NCI-H460 (cell line): ENCODE measurements at regions not wholly inside any gene's neighbourhood (a gene's known extent, or its start where the extent isn't known, plus 50 kb on each side); places are given as distances from the start of the nearest gene placed in this dataset.

Experiments used
- DNase-seq: peaks from one replicate; pipeline ENCODE4 v3.0.0-alpha.2; 2016; ENCODE audit warnings: low read depth; ENCODE audit errors: extremely low read depth

DNA sequence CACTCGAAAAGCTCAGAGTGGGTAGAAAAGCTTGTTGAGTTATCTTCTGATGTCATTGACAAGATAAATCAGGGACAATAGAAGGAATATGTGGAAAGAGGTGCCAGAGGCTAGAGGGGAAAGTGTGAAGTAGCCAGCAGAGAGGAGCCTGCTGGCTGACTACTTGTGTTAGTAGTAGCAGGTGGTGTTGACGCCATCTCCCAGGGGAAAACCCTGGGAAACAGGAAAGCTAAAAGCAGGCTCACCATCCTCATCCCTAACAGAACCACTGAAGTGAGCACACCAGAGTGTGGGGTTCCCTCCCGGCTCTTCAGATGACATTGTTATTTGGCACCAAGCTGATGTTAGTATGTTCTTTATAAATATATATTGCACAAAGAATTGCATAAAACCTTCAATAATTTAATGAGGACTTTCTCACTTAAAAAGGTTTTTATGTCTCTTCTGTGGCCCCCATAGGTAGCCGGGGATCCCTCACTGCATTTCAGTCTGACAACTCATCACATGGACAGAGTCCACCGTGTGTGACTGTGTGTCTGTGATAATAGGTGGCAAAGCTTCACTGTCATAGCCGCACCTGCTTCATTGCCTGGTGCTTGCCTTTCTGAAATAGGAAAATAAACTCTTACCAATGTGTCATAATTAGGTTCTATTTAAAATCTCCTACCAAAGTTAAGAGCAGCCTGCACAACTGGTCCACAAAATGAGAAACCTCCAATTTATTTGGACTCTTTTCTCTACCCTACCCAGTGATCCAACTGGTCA is 63.2 kb upstream of the TOP3B start:
- DNase-seq, result no peak

DNA sequence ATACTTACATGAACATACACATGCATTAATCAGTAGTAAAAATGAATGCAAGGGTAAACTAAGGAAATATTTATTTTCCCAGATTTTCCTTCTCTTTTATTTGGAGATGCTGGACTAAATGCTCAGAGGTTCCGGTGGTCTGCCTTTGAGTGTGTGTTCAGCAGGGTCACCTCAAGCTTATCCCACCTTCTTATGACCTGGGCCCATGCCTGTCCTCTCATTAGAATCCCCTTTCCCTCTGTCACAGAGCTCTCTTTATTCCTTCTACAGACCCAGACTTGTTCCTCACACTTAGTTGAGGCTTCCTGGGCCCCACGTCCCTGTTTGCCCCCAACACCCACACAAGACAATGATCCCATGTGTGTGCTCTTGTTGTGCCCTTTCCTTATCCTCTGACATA is 61.6 kb upstream of the TOP3B start:
- DNase-seq, result no peak

DNA sequence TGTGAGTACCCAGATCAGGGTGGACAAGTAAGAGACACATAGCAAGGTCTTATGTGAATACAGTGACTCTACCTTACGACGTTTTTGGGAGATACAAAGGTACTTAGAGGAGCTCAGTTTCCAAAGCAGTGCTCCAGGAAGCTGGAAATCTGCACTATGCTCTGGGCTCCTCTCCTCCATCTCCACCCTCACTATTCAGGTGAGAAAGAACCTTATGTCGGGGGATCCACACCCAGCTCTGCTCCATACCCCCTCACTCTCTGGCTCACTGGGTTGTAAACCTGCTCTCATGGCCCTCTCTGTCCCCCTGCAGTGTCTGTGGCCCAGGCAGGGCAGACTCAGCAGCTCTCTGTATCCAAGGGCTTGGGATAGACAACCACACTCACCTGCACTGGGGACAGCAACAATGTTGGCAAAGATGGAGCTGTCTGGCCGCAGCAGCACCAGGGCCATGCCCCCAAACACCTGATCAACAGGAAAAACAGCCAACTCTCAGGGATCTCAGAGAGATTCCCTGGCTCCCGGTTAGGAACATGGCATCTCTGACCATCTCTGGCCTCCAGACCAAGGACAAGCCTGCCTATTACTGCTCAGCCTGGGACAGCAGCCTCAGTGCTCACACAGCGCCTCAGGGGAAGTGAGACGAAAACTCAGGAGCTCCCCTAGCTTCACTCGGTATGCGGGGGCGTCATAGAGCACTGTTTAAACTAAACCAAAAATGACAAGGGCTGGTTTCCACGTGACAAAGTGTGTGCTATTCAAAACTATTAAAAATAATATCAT is 60.9 kb upstream of the TOP3B start:
- DNase-seq, result no peak

DNA sequence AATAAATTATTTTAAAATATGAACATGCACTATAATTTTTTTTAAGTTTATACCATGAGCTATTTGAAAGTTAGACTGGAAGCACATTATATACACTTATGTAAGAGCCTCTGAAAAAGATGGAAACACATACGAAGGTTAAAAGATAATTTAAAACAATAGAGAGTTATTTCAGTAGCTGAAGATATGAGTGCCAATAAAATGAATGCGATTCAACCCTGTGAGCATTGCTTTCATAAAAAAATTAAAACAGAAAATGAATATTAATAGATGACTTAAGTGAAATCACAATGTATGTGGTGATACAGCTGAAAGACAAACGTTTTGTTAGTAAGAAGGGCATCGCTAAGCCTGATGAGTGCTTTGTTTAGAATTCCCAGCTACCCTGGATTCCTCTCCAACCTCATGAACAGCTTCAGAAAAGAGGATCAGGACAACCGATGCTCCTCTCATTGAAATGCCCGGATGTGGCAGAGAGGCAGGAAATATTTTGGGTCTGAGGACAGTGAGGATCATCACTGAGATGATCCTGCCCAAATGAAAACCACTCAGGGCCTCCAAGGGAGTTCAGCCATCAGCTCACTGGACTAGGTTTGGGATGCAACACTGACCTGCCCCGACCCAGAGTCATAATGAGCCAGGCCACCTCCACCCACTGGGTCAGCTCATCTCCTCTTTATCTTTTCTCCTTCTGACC is 60.2 kb upstream of the TOP3B start:
- DNase-seq, result no peak

DNA sequence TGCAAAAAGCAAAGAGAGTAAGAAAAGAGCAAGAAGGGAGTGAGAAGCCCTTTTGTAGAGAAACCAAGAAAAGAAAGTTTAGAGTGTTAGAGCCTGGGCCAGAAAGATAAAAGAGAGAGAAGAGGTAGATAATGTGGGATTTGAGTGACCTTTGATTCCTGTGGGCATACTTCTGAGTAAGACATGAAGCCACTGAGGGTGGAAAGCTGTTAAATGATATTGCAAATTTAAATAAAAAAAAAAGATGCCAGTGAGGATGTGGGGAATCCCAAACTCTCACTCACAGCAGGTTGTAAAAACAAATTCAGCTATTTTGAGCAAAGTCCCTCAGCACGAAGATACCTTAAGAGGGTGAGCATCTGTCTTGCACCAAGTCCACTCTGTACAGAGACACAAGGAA is 59.4 kb upstream of the TOP3B start:
- DNase-seq, result no peak

DNA sequence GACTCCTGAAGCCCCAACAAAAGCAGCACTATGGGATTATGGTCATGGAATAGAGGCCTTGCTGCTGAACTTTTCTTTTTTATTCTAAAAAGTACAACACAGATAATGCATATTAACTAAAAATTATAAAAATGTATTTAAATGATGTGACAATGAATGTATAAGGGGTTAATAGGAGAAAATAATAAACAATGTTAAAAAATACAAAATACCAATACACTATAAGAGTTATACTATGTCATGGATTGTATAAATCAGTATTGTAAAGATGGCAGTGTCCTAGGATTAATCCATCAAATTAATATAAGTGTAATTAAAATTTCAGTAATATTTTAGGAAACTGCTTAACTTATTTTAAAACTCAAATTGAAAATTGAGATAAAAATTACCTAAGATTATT is 58.3 kb upstream of the TOP3B start:
- DNase-seq, result no peak

DNA sequence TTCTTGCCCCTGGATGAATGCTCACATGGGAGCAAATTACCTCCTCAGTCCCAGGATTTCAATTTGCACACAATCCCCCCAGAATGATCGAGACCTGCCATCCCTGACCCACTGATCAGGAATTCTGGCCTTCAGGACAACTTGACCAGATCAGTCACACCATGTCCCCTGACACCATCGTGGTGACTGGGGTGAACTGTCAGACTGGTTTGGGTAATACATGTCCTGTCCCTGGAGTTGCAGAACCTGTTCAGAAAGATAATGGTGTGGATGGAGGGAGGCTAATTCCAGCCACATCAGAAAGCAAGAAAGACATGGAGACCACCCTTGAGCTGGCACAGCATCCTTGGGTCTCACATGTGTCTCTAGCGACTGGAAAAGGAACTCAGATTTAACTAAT is 57.9 kb upstream of the TOP3B start:
- DNase-seq, result no peak

DNA sequence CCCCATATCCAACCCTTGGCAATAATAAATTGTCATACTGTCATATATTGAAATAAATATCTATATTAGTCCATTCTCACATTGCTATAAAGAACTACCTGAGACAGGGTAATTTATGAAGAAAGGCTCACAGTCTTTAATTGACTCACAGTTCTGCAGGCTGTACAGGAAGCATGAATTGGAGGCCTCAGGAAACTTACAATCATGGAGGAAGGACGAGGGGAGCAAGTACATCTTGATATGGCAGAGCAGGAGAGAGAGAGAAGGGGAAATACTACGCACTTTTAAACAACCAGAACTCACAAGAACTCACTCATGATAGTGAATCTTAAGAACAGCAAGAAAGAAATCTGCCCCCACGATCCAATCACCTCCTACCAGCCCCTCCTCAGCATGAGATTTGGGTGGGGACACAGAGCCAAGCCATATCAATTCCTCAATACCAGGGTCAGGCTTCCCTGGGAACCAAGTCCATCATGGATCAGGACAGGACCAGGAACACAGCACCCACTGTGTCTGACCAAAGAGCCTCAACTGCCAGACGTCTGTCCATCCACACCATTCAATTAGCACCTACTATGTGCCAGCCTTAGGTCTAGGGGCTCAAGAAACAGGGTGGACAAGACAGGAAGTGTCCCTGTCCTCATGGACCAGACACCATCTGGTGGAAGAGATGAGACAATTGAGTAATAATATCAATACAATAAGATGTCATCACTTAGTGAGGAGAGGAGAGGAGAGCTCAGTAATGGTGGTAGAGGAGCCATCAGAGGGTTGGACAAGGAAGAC is 56.9 kb upstream of the TOP3B start:
- no peak for DNase-seq

DNA sequence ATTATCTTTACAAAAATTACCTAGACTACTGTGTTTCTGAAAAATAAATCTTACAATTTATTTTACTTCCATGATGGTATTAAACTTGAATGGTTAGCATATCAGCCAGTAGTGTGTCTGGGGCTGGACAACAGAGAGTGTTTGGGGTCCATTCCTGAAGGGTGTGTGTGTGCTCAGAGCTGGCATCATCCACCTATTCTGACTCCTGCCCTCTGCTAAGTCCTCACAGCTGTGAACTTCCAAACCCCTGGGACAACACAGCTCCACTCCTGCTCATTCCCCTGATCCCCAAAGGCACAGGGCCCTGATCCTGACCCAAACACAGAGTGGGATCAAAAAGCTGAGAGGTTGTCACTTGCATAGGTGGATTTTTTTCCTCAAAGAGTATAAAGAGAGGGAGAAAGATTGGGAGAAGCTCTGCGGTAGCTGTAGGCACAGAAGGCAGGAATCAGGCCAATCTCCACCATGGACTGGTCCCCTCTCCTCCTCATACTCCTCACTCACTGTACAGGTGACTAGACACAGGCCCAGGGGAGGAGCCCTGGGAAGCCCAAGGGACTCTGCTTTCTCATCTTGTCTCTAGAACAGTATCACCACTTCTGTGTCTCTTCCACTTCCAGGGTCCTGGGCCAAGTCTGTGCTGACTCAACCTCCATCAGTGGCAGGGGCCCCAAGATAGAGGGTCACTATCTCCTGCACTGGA is 55.7 kb upstream of the TOP3B start:
- DNase-seq, result no peak

DNA sequence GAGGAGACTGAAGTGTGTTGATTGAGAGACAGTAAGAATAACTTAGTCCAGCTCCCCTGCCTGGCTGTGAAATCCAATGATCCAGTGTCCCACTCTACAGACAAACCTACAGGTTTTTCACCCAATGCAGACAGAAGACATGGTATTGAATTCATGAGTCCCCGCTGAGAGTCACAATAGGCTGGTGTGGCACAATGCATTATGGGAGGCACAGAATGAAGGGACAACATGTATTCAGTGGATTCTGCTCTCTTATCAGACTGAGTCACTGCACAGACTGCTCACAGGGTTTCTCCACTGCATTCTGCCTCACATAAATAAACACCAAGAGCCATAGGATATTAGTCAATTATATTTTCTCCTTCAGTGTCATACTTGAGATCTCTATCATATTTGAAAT is 55.2 kb upstream of the TOP3B start:
- no peak for DNase-seq

DNA sequence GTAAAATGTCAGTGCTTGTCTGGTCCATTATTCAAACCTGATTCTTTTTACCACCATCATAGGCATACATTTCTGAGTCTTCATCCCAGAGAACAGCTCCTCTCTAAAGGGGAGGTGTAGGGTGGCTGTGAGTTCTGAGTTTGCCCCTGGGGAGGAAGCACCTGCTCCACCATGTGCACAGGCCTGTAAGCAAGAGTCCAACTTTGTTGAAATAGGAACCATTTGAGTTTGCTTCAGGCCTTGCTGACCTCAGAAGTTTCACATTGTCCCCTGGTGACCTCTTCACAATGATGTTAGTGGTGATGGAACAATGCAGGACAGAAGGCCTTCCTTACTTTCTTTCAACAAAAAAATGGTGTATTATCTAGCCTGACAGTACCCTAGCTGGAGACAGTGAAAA is 54.6 kb upstream of the TOP3B start:
- no peak for DNase-seq

DNA sequence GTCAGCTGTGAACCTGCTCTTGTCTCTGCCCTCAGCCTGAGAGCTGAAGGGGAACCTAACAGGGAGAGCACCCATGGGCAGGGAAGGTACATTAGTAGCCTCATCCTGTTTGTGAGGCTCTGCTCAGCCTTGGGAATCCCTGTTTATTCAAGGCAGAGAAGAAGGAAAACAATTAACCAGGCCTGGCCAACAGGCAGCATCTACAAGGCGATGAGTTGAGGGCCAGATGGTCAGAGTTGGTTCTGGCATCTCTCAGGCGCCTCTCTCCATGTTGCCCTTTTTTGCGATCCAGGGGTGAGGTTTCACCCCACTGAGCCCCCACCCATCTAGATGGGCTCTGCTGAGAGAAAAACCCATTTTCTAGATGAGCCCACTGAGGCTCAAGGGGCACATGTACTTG is 54.0 kb upstream of the TOP3B start:
- DNase-seq, result no peak

DNA sequence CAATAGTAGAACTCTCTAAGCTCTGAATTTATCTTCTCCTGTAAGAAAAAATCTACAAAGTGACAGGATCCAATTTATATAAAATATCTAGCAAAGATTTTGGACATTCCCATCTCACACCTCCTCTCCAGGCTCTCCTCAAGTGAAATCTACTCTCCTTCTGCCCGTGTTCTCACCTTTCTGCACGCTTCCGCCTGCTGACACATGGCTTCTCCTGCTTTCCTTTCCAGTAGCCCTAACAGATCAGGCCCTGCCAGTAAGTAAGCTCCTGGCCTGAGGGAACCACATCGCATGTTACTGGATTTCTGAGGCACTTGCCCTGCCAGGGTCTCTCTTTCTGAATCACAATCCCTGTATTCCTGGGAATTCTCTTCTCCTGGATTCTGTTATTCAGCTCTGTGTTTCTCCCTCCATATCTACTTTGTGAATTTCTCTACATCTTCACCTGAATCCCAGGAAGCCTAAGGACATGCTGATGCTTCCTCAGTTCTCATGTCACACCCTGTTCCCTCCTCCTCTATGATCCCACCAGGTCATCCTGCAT is 53.3 kb upstream of the TOP3B start:
- DNase-seq, result no peak

DNA sequence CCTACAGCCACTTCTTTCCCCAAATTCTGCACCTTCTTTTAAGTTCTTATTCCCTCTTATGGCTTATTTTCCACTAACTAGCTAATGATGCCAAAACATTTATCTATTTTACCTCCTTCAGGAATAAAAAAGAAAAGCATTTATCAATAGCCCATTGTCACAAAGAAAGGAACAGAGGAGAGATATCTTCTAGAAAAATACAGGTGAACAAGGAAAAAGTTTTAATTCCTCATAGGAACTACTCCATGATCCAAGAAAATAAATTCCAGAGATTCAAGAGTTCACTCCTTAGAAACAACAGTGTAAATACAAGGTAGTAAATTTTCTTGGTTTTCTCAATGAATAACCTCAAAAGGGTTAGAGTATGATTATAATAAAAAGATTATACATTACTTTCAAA is 52.6 kb upstream of the TOP3B start:
- DNase-seq, result no peak

DNA sequence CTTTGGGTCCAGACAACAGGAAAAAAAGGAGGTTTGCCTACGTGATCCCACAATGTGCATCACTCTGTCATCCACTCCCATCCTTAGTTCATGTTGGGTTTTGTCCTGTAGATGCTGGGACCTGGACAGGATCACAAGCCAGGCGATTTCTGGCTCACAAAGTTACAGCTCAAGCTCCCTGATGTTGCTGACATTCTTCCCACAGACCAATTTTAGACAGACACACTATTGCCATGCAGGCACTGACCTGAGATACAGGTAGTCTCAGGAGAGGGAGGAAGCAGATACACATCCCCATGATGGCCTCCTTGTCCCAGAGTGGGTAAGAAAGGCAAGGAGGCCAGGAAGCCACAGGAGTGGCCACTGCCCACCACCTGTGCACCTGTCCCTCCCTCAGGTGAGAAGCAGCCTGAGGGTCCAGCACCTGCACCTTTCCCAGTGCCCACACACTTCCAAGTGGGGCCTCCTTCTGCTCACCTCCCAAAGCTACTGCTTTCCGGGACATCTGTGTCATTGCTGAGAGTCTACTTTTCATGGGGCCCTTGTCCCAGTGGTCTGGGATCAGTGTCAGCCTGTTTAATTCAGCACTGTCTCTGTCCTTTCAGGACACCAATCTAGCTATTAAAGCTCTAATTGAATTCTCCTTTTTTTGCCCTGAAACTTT is 52.0 kb upstream of the TOP3B start:
- DNase-seq, result no peak

DNA sequence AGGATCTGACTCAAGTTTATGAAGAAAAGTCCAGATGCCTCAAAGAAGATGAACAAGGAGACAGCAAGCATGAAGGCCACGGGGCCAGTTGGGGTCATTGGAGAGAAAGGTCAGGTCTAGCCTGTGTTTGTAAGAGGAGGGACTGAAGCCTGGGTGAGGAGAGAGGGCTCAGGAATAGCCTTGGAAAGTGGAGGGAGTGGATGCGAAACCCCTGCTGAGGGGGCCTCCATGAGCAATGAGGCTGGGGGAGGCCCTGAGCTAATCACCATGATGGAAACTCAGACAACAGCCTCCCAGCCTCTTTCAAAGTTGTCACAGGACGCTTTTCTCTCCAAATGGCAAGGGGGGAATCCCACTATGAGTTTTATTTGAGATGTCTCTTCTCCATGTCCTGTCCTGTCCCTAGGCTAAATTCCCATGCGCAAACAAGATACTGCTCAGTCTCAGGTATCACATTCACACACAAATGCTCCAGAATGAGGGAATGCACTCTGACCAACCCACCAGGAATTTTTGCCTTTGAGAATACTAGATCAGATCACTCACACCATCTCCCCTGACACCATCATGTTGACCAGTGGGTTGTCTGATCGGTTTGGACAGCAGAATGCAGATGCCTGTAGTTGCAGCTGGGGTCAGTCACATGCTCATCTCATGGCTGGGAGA is 51.3 kb upstream of the TOP3B start:
- DNase-seq, result no peak

DNA sequence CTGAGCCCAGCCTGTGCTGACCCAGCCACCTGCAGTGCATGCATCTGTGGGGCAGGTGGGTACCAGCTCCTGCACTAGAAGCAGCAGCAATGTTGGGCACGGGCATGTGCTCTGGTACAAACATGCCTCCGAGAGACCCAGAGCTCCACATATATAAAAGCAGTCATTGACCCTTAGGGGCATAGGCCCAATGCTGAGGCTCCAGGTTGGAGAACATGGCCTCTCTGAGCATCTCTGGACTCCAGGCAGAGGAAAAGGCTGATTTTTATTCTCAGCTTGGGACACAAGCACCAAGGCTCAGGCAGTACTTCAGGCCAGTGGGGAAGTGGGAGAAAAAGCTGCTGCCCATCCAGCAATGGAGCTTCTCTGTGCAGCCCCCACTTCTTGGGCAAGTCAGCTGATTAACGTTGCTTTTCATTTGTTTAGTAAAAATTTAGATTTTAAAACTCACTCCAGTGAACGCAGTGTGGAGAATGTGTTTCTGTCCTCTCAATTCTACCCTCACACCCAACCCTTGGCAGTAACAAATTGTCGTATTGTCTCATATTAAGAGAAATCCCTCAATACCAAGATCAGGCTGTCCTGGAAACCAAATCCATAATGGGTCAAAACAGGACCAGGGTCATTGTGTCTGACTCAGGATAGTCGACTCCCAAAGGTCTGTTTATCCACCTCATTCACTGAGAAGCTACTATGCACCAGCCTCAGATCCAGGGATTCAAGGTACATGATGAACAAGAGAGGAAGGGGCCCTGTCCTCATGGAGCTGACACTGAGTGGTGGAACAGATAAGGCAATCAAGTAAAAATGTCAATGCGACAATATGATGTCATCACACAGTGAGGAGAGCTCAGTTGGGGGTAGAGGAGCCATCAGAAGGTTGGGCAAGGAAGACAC is 50.6 kb upstream of the TOP3B start:
- DNase-seq, result no peak
